HepG2 (cell line): ENCODE measurements at regions not wholly inside any gene's neighbourhood (a gene's known extent, or its start where the extent isn't known, plus 50 kb on each side); places are given as distances from the start of the nearest gene placed in this dataset.

Experiments used
- ATAC-seq: fragments of 200-7000 bp; cut with Tn5 transposase; 3 replicates; pipeline ENCODE4 v1.9.1; 2020; ENCODE audit warnings: mild to moderate bottlenecking, moderate library complexity
- BruUV-seq: library from RNA; stranded (reverse); fragments of 400-500 nt; replicated peaks from 2 replicates; lab custom pipeline; 2021; lab: Mats Ljungman, UMichigan
- CTCF ChIA-PET: fragments of 300-600 bp; formaldehyde crosslinking; extraction: SDS; loops from one replicate; lab custom pipeline; 2021; ENCODE audit warnings: low total read pairs, inconsistent platforms, low intra/inter-chr PET ratio; lab: Yijun Ruan, JAX
- POLR2A ChIA-PET: fragments of 350-600 bp; sonication (Branson Sonifier 250); formaldehyde crosslinking; loops from one replicate; lab custom pipeline; 2020; ENCODE audit warnings: antibody characterized with exemption, inconsistent platforms; lab: Yijun Ruan, JAX
- DNase-seq: peaks from one replicate; pipeline ENCODE4 v3.0.0-alpha.2; 2015; ENCODE audit warnings: low spot score
- FAIRE-seq: peaks from 3 replicates; lab custom pipeline; 2011; peaks lifted over from hg19 to GRCh38; lab: Jason Lieb, UNC
- H2AFZ ChIP-seq: one replicate; pipeline ENCODE4 v1.6.1; 2011; ENCODE audit warnings: low read length, inconsistent platforms
- H3K27ac ChIP-seq: fragments of 300-600 bp; 3 replicates; pipeline ENCODE4 v1.8.0; 2011; ENCODE audit warnings: mixed run types, mild to moderate bottlenecking, mixed read lengths, low read length, inconsistent platforms; ENCODE audit not compliant: insufficient read depth; ENCODE audit errors: extremely low read length
- H3K27me3 ChIP-seq, 2 experiments: fragments of 200-600 bp in 1 of 2; 2 replicates in 1 of 2; 3 replicates in 1 of 2; pipeline versions ENCODE4 v1.6.0 to v1.8.0; 2011; ENCODE audit warnings: low read length in 2 of 2, mild to moderate bottlenecking in 2 of 2, moderate library complexity in 2 of 2, inconsistent platforms in 1 of 2; ENCODE audit not compliant: insufficient read depth in 2 of 2, control insufficient read depth in 1 of 2
- H3K36me3 ChIP-seq, 2 experiments: fragments of 200-600 bp in 1 of 2; replicated peaks in 1 of 2; 2 replicates in 1 of 2; 3 replicates in 1 of 2; pipeline versions ENCODE4 v1.5.1 to v1.8.0; 2011; ENCODE audit warnings: low read length in 2 of 2, inconsistent platforms in 1 of 2; ENCODE audit not compliant: insufficient read depth in 2 of 2, control insufficient read depth in 1 of 2
- H3K4me1 ChIP-seq: 2 replicates; pipeline ENCODE4 v1.5.1; 2012; ENCODE audit warnings: low read length, inconsistent platforms; ENCODE audit not compliant: insufficient read depth
- H3K4me2 ChIP-seq: 2 replicates; pipeline ENCODE4 v1.6.0; 2011; ENCODE audit warnings: low read depth, low read length, inconsistent platforms
- H3K4me3 ChIP-seq, 3 experiments: fragments of 200-600 bp in 1 of 3; sonication (generic), shearing (Covaris generic) in 1 of 3; replicated peaks in 1 of 3; 2 replicates each; pipeline ENCODE4 v1.5.1; 2011 to 2016; ENCODE audit warnings: low read length in 3 of 3, inconsistent platforms in 2 of 3, low read depth in 2 of 3, mild to moderate bottlenecking in 2 of 3, control low read depth in 1 of 3, mixed read lengths in 1 of 3; ENCODE audit not compliant: insufficient read depth in 1 of 3
- H3K79me2 ChIP-seq: one replicate; pipeline ENCODE4 v1.6.1; 2011; ENCODE audit warnings: low read length, inconsistent platforms; ENCODE audit not compliant: insufficient read depth
- H3K9ac ChIP-seq: 2 replicates; pipeline ENCODE4 v1.6.0; 2011; ENCODE audit warnings: mild to moderate bottlenecking, low read depth, low read length, inconsistent platforms; ENCODE audit not compliant: insufficient read depth
- H3K9me3 ChIP-seq: 2 replicates; pipeline ENCODE4 v1.5.1; 2012; ENCODE audit warnings: mild to moderate bottlenecking, low read length
- H4K20me1 ChIP-seq: 2 replicates; pipeline ENCODE4 v1.6.0; 2011; ENCODE audit warnings: inconsistent platforms, mild to moderate bottlenecking, low read length, moderate library complexity; ENCODE audit not compliant: insufficient read depth
- AGO2 ChIP-seq: fragments of 200-400 bp; formaldehyde crosslinking; optimal IDR thresholded peaks from 2 replicates; pipeline ENCODE3; 2017; ENCODE audit warnings: mild to moderate bottlenecking, low read depth, low read length, moderate library complexity
- ARNT2 ChIP-seq: sonication (generic); formaldehyde crosslinking; IDR thresholded peaks from 2 replicates; pipeline ENCODE4 v1.8.0; 2022; ENCODE audit warnings: mild to moderate bottlenecking, low read depth, missing genetic modification reagents, moderate library complexity
- BCL6 ChIP-seq: IDR thresholded peaks from 2 replicates; pipeline ENCODE4 v1.6.1; 2016; ENCODE audit warnings: missing genetic modification reagents, missing compliant biosample characterization
- CEBPG ChIP-seq: IDR thresholded peaks from 2 replicates; pipeline ENCODE4 v1.6.1; 2016
- CHCHD3 ChIP-seq: sonication (generic); formaldehyde crosslinking; IDR thresholded peaks from 2 replicates; pipeline ENCODE4 v1.8.0; 2022; ENCODE audit warnings: mild to moderate bottlenecking, missing genetic modification reagents, moderate library complexity
- DRAP1 ChIP-seq: IDR thresholded peaks from 2 replicates; pipeline ENCODE4 v1.6.1; 2016; ENCODE audit warnings: missing genetic modification reagents, missing compliant biosample characterization
- GZF1 ChIP-seq: sonication (generic); formaldehyde crosslinking; IDR thresholded peaks from 2 replicates; pipeline ENCODE4 v1.5.1; 2020; ENCODE audit warnings: mild to moderate bottlenecking, missing genetic modification reagents
- JDP2 ChIP-seq: sonication (generic); formaldehyde crosslinking; IDR thresholded peaks from 2 replicates; pipeline ENCODE4 v1.8.1; 2022; ENCODE audit warnings: missing genetic modification reagents, borderline replicate concordance
- MAFF ChIP-seq: IDR thresholded peaks from 2 replicates; pipeline ENCODE4 v1.6.1; 2011; ENCODE audit warnings: low read depth, low read length, improper control_type of control experiment
- MYNN ChIP-seq: sonication (generic); formaldehyde crosslinking; IDR thresholded peaks from 2 replicates; pipeline ENCODE4 v1.4.0; 2020; ENCODE audit warnings: mild to moderate bottlenecking, low read depth, missing genetic modification reagents
- RBFOX2 ChIP-seq: fragments of 200-400 bp; formaldehyde crosslinking; IDR thresholded peaks from 2 replicates; pipeline ENCODE4 v1.6.1; 2017; ENCODE audit warnings: low read depth, mild to moderate bottlenecking, low read length
- SALL1 ChIP-seq: sonication (generic); formaldehyde crosslinking; IDR thresholded peaks from 2 replicates; pipeline ENCODE4 v1.8.0; 2022; ENCODE audit warnings: mild to moderate bottlenecking, missing genetic modification reagents
- SOX5 ChIP-seq: IDR thresholded peaks from 2 replicates; pipeline ENCODE4 v1.6.1; 2016; ENCODE audit warnings: borderline replicate concordance
- ZEB1 ChIP-seq: IDR thresholded peaks from 2 replicates; pipeline ENCODE4 v1.6.1; 2012; ENCODE audit warnings: mild to moderate bottlenecking, low read depth, inconsistent platforms; ENCODE audit not compliant: insufficient replicate concordance
- ZFAT ChIP-seq: sonication (generic); formaldehyde crosslinking; conservative IDR thresholded peaks from 2 replicates; pipeline ENCODE4 v1.8.1; 2023; ENCODE audit warnings: missing genetic modification reagents, inconsistent platforms
- ZKSCAN8 ChIP-seq: IDR thresholded peaks from 2 replicates; pipeline ENCODE4 v1.6.1; 2016; ENCODE audit warnings: borderline replicate concordance, missing genetic modification reagents, missing compliant biosample characterization
- ZNF12 ChIP-seq: sonication (generic); formaldehyde crosslinking; IDR thresholded peaks from 2 replicates; pipeline ENCODE4 v1.5.0; 2020; ENCODE audit warnings: missing genetic modification reagents
- ZNF124 ChIP-seq: sonication (generic); formaldehyde crosslinking; IDR thresholded peaks from 2 replicates; pipeline ENCODE4 v1.4.0; 2020; ENCODE audit warnings: missing genetic modification reagents
- ZNF20 ChIP-seq: sonication (generic); formaldehyde crosslinking; IDR thresholded peaks from 2 replicates; pipeline ENCODE4 v1.4.0; 2020; ENCODE audit warnings: mild to moderate bottlenecking, moderate library complexity, missing genetic modification reagents
- ZNF24 ChIP-seq: fragments of 450-650 bp; IDR thresholded peaks from 2 replicates; pipeline ENCODE4 v1.6.1; 2017; ENCODE audit warnings: antibody characterized with exemption, mild to moderate bottlenecking
- ZNF3 ChIP-seq: IDR thresholded peaks from 2 replicates; pipeline ENCODE4 v1.7.0; 2017; ENCODE audit warnings: inconsistent platforms
- ZNF333 ChIP-seq: sonication (generic); formaldehyde crosslinking; IDR thresholded peaks from 2 replicates; pipeline ENCODE4 v1.4.0; 2020; ENCODE audit warnings: mild to moderate bottlenecking, missing genetic modification reagents, borderline replicate concordance
- ZNF749 ChIP-seq: sonication (generic); formaldehyde crosslinking; IDR thresholded peaks from 2 replicates; pipeline ENCODE4 v1.8.0; 2022; ENCODE audit warnings: mild to moderate bottlenecking, missing genetic modification reagents, moderate library complexity, borderline replicate concordance
- ZNF75D ChIP-seq: sonication (generic); formaldehyde crosslinking; IDR thresholded peaks from 2 replicates; pipeline ENCODE4 v1.8.1; 2023; ENCODE audit warnings: missing genetic modification reagents, mild to moderate bottlenecking, borderline replicate concordance
- ZNF768 ChIP-seq: sonication (generic); formaldehyde crosslinking; IDR thresholded peaks from 2 replicates; pipeline ENCODE4 v1.4.0; 2020; ENCODE audit warnings: missing genetic modification reagents
- ZXDC ChIP-seq: sonication (generic); formaldehyde crosslinking; IDR thresholded peaks from 2 replicates; pipeline ENCODE4 v1.5.0; 2020; ENCODE audit warnings: mild to moderate bottlenecking, missing genetic modification reagents
- WGBS: methylation state at CpG from one replicate; pipeline ENCODE4 v1.1.6; 2017; ENCODE audit warnings: low lambda C conversion rate; 5-methylcytosine and 5-hydroxymethylcytosine counted together
- in situ Hi-C: cut with HindIII; loops from 2 replicates; pipeline ENCODE4 v1.10.0; 2017; ENCODE audit warnings: low pct_unique_long_range_greater_than_20kb; ENCODE audit not compliant: extremely low pct_ligation_motif_present
- intact Hi-C: fragments of 100-400 bp; cut with micrococcal nuclease; formaldehyde crosslinking; loops from one replicate; pipeline ENCODE4 v1.10.0; 2022; ENCODE audit not compliant: unreplicated experiment

DNA sequence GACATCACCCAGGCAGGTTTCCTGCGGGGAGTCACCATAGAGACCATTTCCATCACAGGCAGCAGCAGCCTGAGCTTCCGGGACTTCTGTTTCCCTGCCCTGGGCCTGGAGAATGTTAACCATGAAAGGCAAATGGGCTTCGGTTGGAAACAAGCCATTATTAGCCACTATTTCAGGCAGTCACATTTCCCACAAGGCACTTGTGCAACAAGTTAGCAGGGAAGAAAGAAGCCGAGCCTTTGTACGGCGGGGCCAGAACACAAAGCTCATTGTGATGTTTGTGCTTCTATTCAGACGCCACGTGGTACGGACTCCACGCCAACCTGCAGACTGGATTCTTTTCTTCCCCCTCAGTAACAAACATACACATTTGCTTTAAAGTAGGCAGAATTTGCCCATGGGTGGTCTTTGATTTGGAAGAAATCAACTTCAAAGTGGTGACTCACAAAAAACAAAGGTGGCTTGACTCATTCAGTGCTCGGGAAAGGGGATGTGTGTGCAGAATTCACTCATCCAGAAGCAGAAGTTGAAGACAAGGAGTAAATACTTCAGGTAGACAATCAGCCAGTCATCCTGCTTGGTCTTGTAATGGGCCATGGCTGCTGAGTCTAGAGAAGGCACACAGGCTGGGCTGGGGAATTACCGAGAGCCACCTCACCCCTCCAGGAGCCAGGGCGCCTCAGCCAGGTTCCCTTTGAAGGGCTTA, 154.2 kb upstream of the PRMT8 start:
- FAIRE-seq (no peak), ATAC-seq (peak; percentile 3; the same call in 1 of the 3 replicates), DNase-seq (peak; percentile 75)
- Histone ChIP-seq H3K9ac (no peak overlapping the region), H4K20me1 (no peaks in the 10 kb centered on the region), H3K79me2 (no peaks in the 10 kb centered on the region), H3K4me3 (peak overlapping the region in 1 of 3 experiments; percentile 8; a peak in 1 of 6 replicates), H3K4me1 (peaks cover 52% of the 10 kb centered on the region), H3K36me3 (no peaks in the 10 kb centered on the region), H3K9me3 (no peaks in the 10 kb centered on the region), H3K27me3 (peaks cover 2 to 27% of the 10 kb centered on the region in 2 experiments; a peak in 2 of 5 replicates), H3K4me2 (peak overlapping the region; percentile 64), H3K27ac (no peak overlapping the region), H2AFZ (no peak overlapping the region)
- ChIA-PET POLR2A (no interaction called here), CTCF (no interaction called here)
- no TSS peak for BruUV-seq
- WGBS: 7% methylated on average over 11 of the region's 13 CpGs
- intact Hi-C loops (no loop called here), in situ Hi-C loops (no loop called here)
- TF ChIP-seq SOX5 (peak; percentile 91), CEBPG (peak; percentile 17; the same call in 1 of the 2 replicates), MYNN (CRISPR knock-in tag) (no peak), AGO2 (no peak), CHCHD3 (CRISPR knock-in tag) (no peak), ZNF124 (CRISPR knock-in tag) (no peak), ZNF20 (CRISPR knock-in tag) (no peak), GZF1 (no peak), ZXDC (no peak), ZEB1 (no peak), ZFAT (no peak), SALL1 (CRISPR knock-in tag) (peak; percentile 15; the same call in 1 of the 2 replicates), MAFF (no peak), ZKSCAN8 (CRISPR knock-in tag) (no peak), JDP2 (CRISPR knock-in tag) (no peak), DRAP1 (CRISPR knock-in tag) (0 out of 2 replicates have a peak, but pooled peaks have one; percentile 23), ZNF12 (no peak), ZNF333 (CRISPR knock-in tag) (no peak), ZNF24 (no peak), ZNF768 (CRISPR knock-in tag) (no peak), ZNF3 (CRISPR knock-in tag) (no peak), ZNF749 (CRISPR knock-in tag) (no peak), ZNF75D (CRISPR knock-in tag) (no peak), BCL6 (CRISPR knock-in tag) (0 out of 2 replicates have a peak, but pooled peaks have one; percentile 38), RBFOX2 (no peak), ARNT2 (CRISPR knock-in tag) (no peak)
